Mesodermal cell (in vitro differentiated cells): ENCODE measurements at regions not wholly inside any gene's neighbourhood (a gene's known extent, or its start where the extent isn't known, plus 50 kb on each side); places are given as distances from the start of the nearest gene placed in this dataset.

Source experiments
- H3K27ac ChIP-seq: 2 replicates; pipeline ENCODE4 v1.7.0; 2013; ENCODE audit warnings: mild to moderate bottlenecking, low read depth, low read length, moderate library complexity; ENCODE audit not compliant: severe bottlenecking
- H3K36me3 ChIP-seq: 2 replicates; pipeline ENCODE4 v1.7.1; 2013; ENCODE audit warnings: mild to moderate bottlenecking, low read length, moderate library complexity; ENCODE audit not compliant: control insufficient read depth, insufficient read depth
- H3K4me1 ChIP-seq: one replicate; pipeline ENCODE4 v1.7.1; 2013; ENCODE audit warnings: mild to moderate bottlenecking, low read length; ENCODE audit not compliant: insufficient read depth, control insufficient read depth, poor library complexity, severe bottlenecking
- H3K4me3 ChIP-seq: 2 replicates; pipeline ENCODE4 v1.7.0; 2013; ENCODE audit warnings: low read length, control low read depth, mild to moderate bottlenecking; ENCODE audit not compliant: insufficient read depth, poor library complexity, severe bottlenecking; ENCODE audit errors: extremely low read depth
- H3K9me3 ChIP-seq: 2 replicates; pipeline ENCODE4 v1.7.1; 2013; ENCODE audit warnings: mild to moderate bottlenecking, low read length, moderate library complexity; ENCODE audit not compliant: control insufficient read depth
- WGBS, 2 experiments: methylation state at CpG; one replicate each; pipeline ENCODE4 v1.1.5; 2013; ENCODE audit warnings: missing lambda C conversion rate in 2 of 2; ENCODE audit not compliant: insufficient coverage in 2 of 2; 5-methylcytosine and 5-hydroxymethylcytosine counted together

DNA sequence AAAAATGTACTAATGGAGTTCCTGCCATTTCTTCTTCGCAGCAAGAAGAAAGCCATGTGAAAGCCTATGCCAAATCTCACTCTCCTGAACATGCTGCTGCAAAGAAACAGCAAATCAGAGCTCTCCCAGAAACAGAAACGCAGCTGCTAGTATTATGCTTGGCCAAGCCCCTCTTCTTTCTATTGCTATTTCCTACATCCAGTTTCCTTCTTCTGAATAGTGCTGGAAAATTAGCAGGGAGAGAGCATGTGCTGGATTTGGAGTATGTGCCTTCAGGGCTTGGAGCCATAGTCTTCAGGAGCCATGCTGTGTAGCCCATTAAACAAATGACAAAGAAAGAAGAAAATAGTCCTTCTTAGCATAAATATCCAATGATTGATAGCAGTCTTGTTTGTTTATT is 852.0 kb upstream of the PHF14 start:
- Histone ChIP-seq H3K4me3 (no peak overlapping the region), H3K27ac (peak overlapping the region; percentile 91), H3K36me3 (no peaks in the 10 kb centered on the region), H3K4me1 (peaks cover 8% of the 10 kb centered on the region), H3K9me3 (no peaks in the 10 kb centered on the region)
- 50 to 80% methylated on average over 1 of the region's 2 CpGs for WGBS, 2 experiments

DNA sequence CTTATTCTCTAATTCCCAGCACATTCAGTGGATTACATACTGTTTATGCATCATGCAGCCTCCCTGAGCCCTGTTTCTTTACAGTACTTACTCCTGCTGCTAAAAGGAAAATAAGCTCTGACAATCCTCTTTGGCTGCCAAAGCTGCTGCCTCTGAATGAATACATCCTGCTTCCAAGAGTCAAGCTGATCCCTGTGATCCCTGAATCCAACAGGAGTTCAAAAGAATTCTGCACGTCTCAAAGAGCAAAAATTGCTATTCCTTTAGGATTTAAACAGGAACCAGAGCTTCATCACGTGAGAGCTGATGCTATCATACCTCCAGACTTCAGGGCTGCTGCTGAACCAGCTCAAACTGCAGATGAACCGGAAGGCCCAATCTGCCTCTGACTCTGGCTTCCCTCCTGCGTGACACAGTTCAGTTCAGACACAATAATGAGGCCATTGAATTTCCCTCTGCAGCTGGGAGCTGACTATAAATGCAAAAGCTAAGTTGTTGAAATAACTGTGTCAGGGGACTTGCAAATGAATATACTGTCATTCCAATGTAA is 851.0 kb upstream of the PHF14 start:
- Histone ChIP-seq H3K4me3 (no peak overlapping the region), H3K9me3 (no peaks in the 10 kb centered on the region), H3K36me3 (no peaks in the 10 kb centered on the region), H3K27ac (peak overlapping the region; percentile 91), H3K4me1 (peaks cover 8% of the 10 kb centered on the region)
- 54 to 57% methylated on average over 3 to 4 of the region's 4 CpGs for WGBS, 2 experiments

DNA sequence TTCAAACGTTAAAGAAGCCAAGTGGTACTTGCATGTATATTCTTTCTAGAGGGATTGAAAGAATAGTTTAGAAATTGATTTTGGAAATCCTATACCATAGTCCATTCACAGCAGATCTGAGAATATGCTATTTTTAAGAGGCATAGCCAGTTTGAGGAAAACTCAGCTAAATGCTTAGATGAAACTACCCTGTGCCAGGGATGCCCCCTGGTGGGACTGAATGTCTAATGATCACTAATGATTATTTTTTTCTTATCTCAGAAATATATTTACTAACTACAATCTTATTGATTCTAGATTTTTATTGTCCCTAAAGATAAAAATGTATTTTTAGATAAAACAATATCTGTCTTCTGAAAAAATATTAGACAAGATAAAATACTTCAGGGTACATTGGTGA is 844.9 kb upstream of the PHF14 start:
- H3K9me3 ChIP-seq = no peaks in the 10 kb centered on the region
- H3K27ac ChIP-seq = no peak overlapping the region
- no peaks in the 10 kb centered on the region for H3K36me3 ChIP-seq
- no peak overlapping the region for H3K4me3 ChIP-seq
- WGBS, 2 experiments = no CpG with 5 or more reads among the region's 1 CpG
- no peaks in the 10 kb centered on the region for H3K4me1 ChIP-seq

DNA sequence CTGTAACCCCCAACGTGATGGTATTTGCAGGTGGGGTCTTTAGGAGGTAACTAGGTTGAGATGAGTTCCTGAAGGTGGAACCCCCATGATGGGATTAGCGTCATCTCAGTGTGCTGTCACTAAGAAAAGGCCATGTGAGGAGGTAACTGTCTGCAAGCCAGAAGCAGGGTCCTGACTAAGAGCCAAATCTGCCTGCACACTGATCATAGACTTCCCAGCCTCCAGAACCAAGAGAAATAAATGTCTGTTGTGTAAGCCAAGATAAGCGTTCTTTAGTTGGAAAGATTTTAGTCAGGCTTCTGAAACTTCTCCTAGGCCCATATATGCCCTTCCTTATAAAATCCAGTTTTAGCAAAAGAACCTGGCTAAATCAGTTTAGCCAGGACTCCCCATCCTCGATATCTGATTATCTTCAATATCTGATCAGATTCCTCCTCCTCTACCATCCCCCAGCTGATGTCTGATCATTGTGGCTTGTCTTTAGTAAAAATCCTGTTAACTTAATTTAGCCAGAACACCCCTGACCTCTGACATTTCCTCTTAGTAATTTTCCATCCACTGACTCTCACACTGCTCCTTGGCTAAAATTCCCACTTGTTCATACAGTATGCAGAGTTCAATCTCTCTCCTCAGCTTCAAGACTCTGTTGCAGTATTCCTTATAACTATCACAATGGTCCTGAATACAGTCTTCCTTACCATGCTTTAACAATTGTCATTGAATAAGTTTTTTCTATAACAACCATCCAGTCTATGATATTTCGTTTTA is 835.4 kb upstream of the PHF14 start:
- 93 to 100% methylated on average over 3 of the region's 5 CpGs for WGBS, 2 experiments
- Histone ChIP-seq H3K4me3 (no peak overlapping the region), H3K4me1 (no peaks in the 10 kb centered on the region), H3K9me3 (no peaks in the 10 kb centered on the region), H3K36me3 (no peaks in the 10 kb centered on the region), H3K27ac (no peak overlapping the region)

DNA sequence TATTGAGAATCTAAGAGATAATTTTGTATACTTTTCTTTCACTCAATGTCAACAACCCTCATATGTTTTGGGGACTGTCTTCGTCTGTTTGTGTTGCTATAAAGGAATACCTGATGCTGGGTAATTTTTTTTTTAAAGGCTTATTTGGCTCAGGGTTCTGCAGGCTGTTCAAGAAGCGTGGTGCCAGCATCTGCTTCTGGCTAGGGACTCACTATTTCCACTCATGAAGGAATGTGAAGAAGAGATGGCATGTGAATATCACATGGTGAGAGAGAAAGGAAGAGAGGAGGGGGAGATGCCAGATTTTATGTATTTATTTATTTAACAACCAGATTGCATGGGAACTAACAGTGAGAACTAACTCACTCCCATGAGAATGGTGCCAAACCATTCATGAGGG is 827.4 kb upstream of the PHF14 start:
- H3K9me3 ChIP-seq = no peaks in the 10 kb centered on the region
- no peak overlapping the region for H3K4me3 ChIP-seq
- H3K4me1 ChIP-seq = no peaks in the 10 kb centered on the region
- 84 to 88% methylated on average over 1 to 2 of the region's 2 CpGs for WGBS, 2 experiments
- H3K27ac ChIP-seq = no peak overlapping the region
- H3K36me3 ChIP-seq = no peaks in the 10 kb centered on the region

DNA sequence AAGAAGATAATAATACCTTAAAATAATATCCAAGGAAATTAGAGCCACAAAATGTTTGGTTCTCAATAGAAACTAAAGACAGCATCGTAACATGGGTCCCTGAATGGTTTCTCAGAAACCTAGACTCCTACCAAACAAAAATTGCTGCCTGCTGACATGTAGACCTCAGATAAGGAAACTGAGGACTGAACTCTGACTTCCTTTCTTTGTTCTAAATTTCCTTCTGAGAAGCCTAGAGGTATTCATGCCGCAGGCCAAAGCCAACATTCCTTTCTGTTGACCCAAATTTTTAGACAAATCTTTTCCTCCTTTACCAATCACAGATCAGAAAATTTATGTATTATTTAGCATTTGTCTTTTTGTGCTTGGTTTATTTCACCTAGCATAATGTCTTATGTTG is 816.7 kb upstream of the PHF14 start:
- no peaks in the 10 kb centered on the region for H3K36me3 ChIP-seq
- peaks cover 4% of the 10 kb centered on the region for H3K4me1 ChIP-seq
- 89 to 90% methylated on average over 1 of the region's 2 CpGs for WGBS, 2 experiments
- no peak overlapping the region for H3K4me3 ChIP-seq
- H3K27ac ChIP-seq = peak overlapping the region; percentile 12
- no peaks in the 10 kb centered on the region for H3K9me3 ChIP-seq

DNA sequence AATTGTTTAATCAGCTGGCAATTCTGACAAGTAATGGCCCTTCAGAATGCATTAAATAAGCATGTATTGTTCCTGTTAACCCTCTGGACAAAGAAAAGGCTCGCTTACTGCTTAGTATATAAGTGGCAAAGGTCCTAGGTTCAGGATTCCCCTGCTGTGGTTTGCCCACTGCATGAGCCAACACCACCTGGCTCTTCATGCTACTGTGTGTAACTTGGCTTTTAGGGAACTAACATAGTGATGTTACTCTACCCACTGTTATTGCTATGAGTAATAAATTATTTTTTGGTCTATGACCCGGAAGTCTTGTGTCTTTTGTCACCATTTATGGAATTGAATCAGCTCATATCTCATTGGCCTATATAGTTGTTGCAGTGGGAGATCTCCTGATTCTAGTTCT is 791.7 kb upstream of the PHF14 start:
- Histone ChIP-seq H3K4me3 (no peak overlapping the region), H3K4me1 (no peaks in the 10 kb centered on the region), H3K36me3 (no peaks in the 10 kb centered on the region), H3K27ac (no peak overlapping the region), H3K9me3 (no peaks in the 10 kb centered on the region)
- WGBS, 2 experiments = 80% methylated on average over 1 of the region's 2 CpGs; no CpG with 5 or more reads in 1 of the 2 experiments

DNA sequence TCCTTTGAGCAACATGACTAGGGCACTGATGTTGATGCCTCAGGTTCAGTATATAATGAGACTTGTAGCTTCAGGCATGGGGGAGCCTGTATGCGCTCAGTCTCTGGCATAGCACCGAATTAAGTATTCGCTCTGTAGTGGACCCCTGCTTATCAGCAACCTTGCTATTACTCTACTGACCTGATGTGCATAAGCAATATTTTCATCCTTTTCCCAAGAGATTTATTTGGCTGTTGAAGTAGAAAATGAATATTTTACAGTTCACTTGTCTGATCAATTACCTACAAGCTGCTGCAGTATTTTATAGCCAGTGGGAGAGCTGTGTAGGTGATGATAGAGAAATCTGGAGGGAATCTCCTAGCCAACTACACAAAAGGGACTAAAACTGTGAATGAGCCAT is 781.6 kb upstream of the PHF14 start:
- Histone ChIP-seq H3K9me3 (no peaks in the 10 kb centered on the region), H3K4me3 (no peak overlapping the region), H3K36me3 (no peaks in the 10 kb centered on the region), H3K4me1 (no peaks in the 10 kb centered on the region), H3K27ac (no peak overlapping the region)
- WGBS, 2 experiments = no CpG with 5 or more reads among the region's 3 CpGs

DNA sequence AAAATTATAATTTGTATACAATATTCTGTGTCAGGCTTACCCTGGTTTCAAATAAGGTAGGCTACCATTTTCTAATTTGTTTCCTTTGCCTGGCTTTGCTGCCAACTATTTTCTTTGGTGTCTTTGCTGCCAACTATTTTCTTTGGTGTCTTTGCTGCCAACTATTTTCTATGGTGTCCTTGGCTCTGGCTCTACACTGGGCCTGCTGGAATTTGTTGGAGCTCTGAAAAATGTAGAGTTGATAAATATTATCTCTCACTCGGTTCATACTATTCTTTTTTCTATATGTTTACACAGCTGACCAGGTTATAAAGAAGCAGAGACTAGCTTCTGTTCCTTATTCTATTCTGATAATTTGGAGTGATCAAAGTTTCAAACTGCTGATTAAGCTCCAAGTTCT is 768.0 kb upstream of the PHF14 start:
- Histone ChIP-seq H3K4me1 (no peaks in the 10 kb centered on the region), H3K36me3 (no peaks in the 10 kb centered on the region), H3K4me3 (no peak overlapping the region), H3K27ac (no peak overlapping the region), H3K9me3 (no peaks in the 10 kb centered on the region)
- no CpG with 5 or more reads among the region's 1 CpG for WGBS, 2 experiments

DNA sequence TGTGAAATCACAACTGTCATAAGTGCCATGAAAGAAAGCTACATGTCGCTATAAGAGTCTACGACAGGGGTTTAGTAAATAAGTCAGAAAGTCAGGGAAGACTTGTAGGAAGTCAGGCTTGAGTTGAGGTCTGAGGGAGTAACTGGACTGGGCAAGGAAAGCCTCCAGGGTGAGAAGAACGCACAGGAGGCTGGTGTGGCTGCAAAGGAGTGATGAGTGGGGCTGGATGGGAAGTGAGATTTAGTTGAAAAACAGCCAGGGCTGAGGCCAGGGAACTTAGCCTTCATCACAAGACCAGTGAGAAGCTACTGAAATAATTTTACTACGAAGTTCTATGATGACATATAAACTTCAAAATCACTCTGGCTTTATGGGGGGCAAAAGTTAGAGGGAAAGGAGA is 763.7 kb upstream of the PHF14 start:
- Histone ChIP-seq H3K27ac (no peak overlapping the region), H3K36me3 (no peaks in the 10 kb centered on the region), H3K4me1 (no peaks in the 10 kb centered on the region), H3K4me3 (no peak overlapping the region), H3K9me3 (peaks cover 7% of the 10 kb centered on the region)
- whole genome bisulfite sequencing, 2 experiments = 88 to 100% methylated on average over 2 to 3 of the region's 4 CpGs

DNA sequence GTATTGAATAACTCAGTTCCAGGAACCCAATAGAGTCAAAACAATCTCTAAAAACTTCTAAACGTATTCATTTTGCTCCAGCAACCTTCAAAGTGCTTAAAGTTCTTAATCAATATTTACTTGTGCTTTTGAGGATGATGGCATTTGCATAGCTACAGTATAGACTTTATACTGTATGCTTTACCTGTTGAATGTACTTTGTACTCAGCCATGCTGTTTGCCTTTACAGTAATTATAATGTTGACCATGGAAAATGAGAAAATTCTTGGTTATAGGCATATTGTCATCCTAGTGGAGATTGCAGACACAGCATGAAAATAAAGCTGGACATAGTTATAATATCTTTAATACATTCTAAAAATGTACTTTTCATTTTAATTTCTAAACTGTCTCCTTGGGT is 762.7 kb upstream of the PHF14 start:
- no peak overlapping the region for H3K27ac ChIP-seq
- H3K4me3 ChIP-seq = no peak overlapping the region
- WGBS, 2 experiments = no CpG with 5 or more reads among the region's 1 CpG
- H3K36me3 ChIP-seq = no peaks in the 10 kb centered on the region
- H3K4me1 ChIP-seq = no peaks in the 10 kb centered on the region
- H3K9me3 ChIP-seq = peaks cover 7% of the 10 kb centered on the region
